ENCODE measurements at regions not wholly inside any gene's neighbourhood (a gene's known extent, or its start where the extent isn't known, plus 50 kb on each side); places are given as distances from the start of the nearest gene placed in this dataset.

GRCh38 chr12:84464616-84465015, 448.0 kb downstream of the SLC6A15 start:
- no peak for TF ChIP-seq CTCF (IDR thresholded peaks at IDR 0.05; ENCODE audit: insufficient read depth, low read depth, low read length)
- TF ChIP-seq EZH2 (IDR thresholded peaks at IDR 0.05; ENCODE audit: insufficient read depth, low read length) = no peak

Data from astrocyte (in vitro differentiated cells and primary cell).